GM12865 (cell line): ENCODE measurements at regions not wholly inside any gene's neighbourhood (a gene's known extent, or its start where the extent isn't known, plus 50 kb on each side); places are given as distances from the start of the nearest gene placed in this dataset.
"Not testable (repeated sequence)": the region's sequence is repeated elsewhere in the genome, so short reads cannot be mapped to it uniquely, and the experiment has no call there.

Experiments used
- DNase-seq: peaks from one replicate; pipeline ENCODE4 v3.0.0; 2010; ENCODE audit warnings: low read depth
- H3K4me3 ChIP-seq: 2 replicates; pipeline ENCODE4 v1.5.1; 2011; ENCODE audit warnings: mild to moderate bottlenecking, low read depth, low read length, control low read depth
- TF ChIP-seq, protein P1 (sequence below): IDR thresholded peaks from 2 replicates; pipeline ENCODE4 v1.5.1; 2011; ENCODE audit warnings: low read length, control low read depth, low read depth, inconsistent platforms; ENCODE audit not compliant: insufficient read depth; ENCODE audit errors: missing control alignments

DNA sequence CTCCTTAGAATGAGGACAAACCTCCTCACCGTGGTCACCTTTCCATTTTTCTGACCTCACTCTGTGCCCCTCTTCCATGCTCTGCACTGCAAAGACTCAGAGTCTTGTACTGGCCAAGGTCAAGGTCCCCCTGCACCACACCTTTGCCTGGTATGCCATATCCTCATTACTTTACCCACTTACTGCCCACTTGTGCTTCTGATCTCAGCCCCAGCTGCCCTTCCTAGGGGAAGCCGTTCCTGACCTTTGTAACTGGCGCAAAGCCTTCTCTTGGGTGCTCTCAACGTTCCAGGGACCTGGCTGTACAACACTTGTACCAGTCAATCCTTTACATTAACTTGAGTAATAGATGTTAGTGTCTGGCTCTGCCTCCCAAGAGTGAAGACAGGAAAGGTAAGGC, 256.0 kb downstream of the SV2B start:
- DNase-seq: no peak
- TF ChIP-seq, protein P1, sequence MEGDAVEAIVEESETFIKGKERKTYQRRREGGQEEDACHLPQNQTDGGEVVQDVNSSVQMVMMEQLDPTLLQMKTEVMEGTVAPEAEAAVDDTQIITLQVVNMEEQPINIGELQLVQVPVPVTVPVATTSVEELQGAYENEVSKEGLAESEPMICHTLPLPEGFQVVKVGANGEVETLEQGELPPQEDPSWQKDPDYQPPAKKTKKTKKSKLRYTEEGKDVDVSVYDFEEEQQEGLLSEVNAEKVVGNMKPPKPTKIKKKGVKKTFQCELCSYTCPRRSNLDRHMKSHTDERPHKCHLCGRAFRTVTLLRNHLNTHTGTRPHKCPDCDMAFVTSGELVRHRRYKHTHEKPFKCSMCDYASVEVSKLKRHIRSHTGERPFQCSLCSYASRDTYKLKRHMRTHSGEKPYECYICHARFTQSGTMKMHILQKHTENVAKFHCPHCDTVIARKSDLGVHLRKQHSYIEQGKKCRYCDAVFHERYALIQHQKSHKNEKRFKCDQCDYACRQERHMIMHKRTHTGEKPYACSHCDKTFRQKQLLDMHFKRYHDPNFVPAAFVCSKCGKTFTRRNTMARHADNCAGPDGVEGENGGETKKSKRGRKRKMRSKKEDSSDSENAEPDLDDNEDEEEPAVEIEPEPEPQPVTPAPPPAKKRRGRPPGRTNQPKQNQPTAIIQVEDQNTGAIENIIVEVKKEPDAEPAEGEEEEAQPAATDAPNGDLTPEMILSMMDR: no peak
- H3K4me3 ChIP-seq: no peak overlapping the region

DNA sequence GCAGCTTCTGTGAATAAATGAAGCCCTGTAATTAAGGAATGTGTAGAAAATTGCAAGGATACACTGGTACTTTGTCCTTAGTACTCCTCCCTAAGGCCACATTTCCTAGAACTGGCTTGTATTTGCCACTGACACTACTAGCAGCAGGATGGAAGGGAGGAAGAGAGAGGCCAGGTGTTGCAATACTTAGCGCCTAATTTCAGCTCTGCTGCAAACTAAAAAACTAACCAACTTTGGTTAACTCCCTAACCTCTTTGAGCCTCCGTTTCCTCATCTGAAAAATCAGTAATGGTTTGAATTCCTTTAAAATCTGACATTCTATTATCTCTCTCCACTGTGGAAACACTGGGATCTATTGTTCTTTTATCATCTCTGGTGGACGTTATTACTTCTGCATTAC, 257.0 kb downstream of the SV2B start:
- no peak for DNase-seq
- TF ChIP-seq, protein P1: no peak
- H3K4me3 ChIP-seq: no peak overlapping the region

DNA sequence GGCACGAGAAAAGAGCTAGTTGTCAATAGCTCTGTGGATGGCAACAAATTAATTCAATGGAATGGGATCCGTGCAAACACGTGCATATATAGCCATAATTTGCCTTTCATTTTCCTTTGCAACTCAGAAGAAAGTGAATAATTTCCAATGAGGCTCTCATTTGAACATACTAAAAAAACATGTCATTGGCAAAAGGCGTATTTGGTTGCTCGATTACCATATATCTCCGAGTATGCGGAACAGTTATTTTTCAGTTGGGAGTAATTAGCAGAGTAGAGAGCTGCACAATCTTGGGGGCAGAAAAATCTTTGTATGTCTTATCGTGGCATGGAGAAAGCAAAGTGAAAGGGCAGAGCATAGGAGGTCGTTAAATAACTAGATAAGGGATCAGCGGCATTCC, 257.4 kb downstream of the SV2B start:
- TF ChIP-seq, protein P1: no peak
- no peak overlapping the region for H3K4me3 ChIP-seq
- no peak for DNase-seq

DNA sequence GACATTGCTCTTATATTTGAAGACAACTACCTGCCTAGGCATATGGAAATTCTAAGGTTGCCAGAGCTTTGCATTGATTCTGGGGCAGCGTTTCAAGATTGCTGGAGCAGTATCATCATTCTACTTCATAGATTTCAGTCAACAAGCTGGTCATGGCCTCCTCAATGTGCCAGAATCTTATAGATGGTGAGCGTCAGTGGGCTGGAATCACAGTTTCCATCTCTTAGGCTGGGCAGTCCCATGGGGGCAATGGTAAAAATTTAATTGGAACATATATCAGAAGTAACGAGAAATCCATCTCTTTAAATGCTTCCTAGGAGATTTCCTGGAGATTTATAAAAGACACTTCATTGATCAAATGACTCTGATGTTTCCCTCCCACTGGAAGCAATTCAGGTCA, 258.3 kb downstream of the SV2B start:
- H3K4me3 ChIP-seq: no peak overlapping the region
- TF ChIP-seq, protein P1: no peak
- DNase-seq: no peak

DNA sequence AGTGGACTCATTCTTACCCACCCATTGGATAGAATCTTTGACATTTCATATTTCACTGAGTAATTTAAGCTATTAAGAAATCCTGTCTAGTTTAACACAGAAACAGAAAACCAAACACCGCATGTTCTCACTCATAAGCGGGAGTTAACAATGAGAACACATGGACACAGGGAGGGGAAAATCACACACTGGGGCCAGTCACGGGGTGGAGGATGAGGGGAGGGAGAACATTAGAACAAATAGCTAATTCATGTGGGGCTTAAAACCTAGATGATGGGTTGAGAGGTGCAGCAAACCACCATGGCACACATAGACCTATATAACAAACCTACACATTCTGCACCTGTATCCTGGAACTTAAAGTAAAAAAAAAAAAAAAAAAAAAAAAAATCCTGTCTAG, 261.6 kb downstream of the SV2B start:
- H3K4me3 ChIP-seq, DNase-seq: not testable (repeated sequence)

DNA sequence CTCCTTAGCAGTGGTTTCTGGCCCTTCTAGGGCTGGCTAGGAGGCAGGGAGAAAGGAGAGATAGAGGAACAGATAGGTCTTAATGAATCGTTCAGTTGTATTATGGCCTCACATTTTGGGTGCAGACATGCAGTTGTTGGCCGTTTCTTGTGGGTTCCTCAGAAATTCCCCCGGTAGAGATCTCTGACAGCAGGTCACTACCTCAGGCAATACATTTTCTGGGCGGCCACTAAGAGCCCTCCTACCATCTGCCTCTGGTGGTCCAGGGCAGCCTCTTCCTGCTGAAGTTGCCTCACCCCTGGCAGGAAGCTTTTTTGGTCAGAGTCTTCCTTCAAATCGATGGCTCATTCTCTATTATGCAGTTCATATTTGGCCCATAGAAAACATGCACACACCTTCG, 266.1 kb downstream of the SV2B start:
- no peak for DNase-seq
- TF ChIP-seq, protein P1: no peak

DNA sequence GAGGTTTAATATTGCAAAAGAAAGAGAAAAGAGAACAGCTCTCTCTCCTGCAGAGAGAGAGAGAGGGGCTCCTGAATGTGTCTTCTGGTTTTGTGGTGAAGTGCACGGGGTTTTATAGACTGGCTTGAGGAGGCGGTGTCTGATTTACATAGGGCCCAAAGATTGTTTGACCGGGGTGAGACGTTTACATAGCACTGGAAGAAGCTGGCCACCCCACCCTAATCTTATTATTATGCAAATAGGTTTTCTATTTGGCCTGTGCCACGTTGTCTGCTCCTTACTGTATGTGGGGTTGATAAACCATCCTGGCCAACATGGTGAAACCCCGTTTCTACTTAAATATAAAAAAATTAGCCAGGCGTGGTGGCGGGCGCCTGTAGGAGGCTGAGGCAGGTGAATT, 268.6 kb downstream of the SV2B start:
- TF ChIP-seq, protein P1: no peak
- no peak for DNase-seq
- no peak overlapping the region for H3K4me3 ChIP-seq

More for the DNA sequence above, 266.1 kb downstream of the SV2B start:
- H3K4me3 ChIP-seq: no peak overlapping the region

DNA sequence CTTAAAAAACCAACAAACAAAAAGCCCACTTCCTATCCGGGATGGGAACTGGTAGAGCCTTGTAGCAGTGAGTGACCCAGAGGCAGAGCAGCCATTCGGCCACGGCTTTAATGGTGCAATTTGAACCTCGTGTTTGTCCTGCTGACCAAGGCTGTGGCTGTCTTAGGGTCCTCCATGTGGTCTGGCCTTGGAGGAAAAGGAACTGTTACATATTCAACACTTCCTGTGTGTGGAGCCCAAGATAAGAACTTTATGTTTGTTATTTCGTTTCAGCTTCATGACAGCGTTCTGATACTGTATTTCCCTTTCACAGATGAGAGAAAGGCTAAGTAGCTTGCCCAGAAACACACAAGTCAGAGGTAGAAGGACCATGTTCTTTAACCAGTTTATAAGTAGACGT, 269.8 kb downstream of the SV2B start:
- TF ChIP-seq, protein P1: no peak
- no peak overlapping the region for H3K4me3 ChIP-seq
- DNase-seq: no peak

DNA sequence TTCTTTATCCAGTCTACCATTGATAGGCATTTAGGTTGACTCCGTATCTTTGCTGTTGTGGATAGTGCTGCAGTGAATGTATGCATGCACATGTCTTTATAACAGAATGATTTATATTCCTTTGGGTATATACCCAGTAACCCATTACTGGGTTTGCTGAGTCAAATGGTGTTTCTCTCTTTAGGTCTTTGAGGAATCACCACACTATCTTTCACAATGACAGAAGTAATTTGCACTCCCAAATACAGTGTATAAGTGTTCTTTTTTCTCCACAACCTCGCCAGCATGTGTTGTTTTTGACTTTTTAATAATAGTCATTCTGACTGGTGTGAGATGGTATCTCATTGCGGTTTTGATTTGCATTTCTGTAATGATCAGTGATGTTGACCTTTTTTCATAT, 271.3 kb downstream of the SV2B start:
- not testable (repeated sequence) for H3K4me3 ChIP-seq, DNase-seq
